ENCODE measurements at regions not wholly inside any gene's neighbourhood (a gene's known extent, or its start where the extent isn't known, plus 50 kb on each side); places are given as distances from the start of the nearest gene placed in this dataset.

GRCh38 chr6:164102693-164103092 is 688.2 kb downstream of the QKI start:
- Histone ChIP-seq H3K9me3 (ENCODE audit: control insufficient read depth, low read depth, low read length) (no peaks in the 10 kb centered on the region), H3K36me3 (ENCODE audit: control insufficient read depth in 2 of 2, extremely low read depth in 1 of 2, insufficient read depth in 2 of 2, low read length in 2 of 2) (no peaks in the 10 kb centered on the region), H3K79me2 (ENCODE audit: control insufficient read depth, insufficient read depth, low read length) (no peaks in the 10 kb centered on the region), H3K4me1 (ENCODE audit: control insufficient read depth, extremely low read depth, insufficient read depth, low read length) (no peaks in the 10 kb centered on the region), H3K27me3 (ENCODE audit: control insufficient read depth, extremely low read depth, insufficient read depth, low read length) (no peaks in the 10 kb centered on the region), H3K27ac (ENCODE audit: control insufficient read depth, insufficient read depth, low read length) (no peak overlapping the region), H3K4me2 (ENCODE audit: control insufficient read depth, extremely low read depth, insufficient read depth, low read depth, low read length) (no peak overlapping the region), H3K9ac (ENCODE audit: control insufficient read depth, extremely low read depth, insufficient read depth, low read length) (no peak overlapping the region), H3K4me3 (ENCODE audit: control insufficient read depth in 2 of 3, extremely low read depth in 1 of 3, insufficient read depth in 2 of 3, low read depth in 1 of 3, low read length in 3 of 3) (no peak overlapping the region), H3K9me1 (ENCODE audit: control insufficient read depth, extremely low read depth, insufficient read depth, low read length) (no peaks in the 10 kb centered on the region), H4K20me1 (ENCODE audit: control insufficient read depth, extremely low read depth, insufficient read depth, low read length) (no peaks in the 10 kb centered on the region), H2AFZ (ENCODE audit: control insufficient read depth, low read length) (no peak overlapping the region)
- TF ChIP-seq CTCF (optimal IDR thresholded peaks at IDR 0.05 in 1 of 3, IDR thresholded peaks at IDR 0.05 in 1 of 3, conservative IDR thresholded peaks at IDR 0.05 in 1 of 3; ENCODE audit: extremely low read depth in 1 of 3, insufficient read depth in 2 of 3, low read length in 3 of 3): no peak
- dilution Hi-C loops (cut with MboI; ENCODE audit: extremely low pct_ligation_motif_present, low sequenced_read_pairs): no loop called here
- FAIRE-seq (no peak), DNase-seq (ENCODE audit: low read depth, low spot score) (no peak)

- no peak overlapping the region for H3K27ac ChIP-seq (ENCODE audit: control insufficient read depth, insufficient read depth, low read length)
- no peaks in the 10 kb centered on the region for H3K27me3 ChIP-seq (ENCODE audit: control insufficient read depth, extremely low read depth, insufficient read depth, low read length)
- H3K4me2 ChIP-seq (ENCODE audit: control insufficient read depth, extremely low read depth, insufficient read depth, low read depth, low read length): no peak overlapping the region
- no peaks in the 10 kb centered on the region for H3K9me3 ChIP-seq (ENCODE audit: control insufficient read depth, low read depth, low read length)
- H3K9ac ChIP-seq (ENCODE audit: control insufficient read depth, extremely low read depth, insufficient read depth, low read length): no peak overlapping the region
- dilution Hi-C loops (cut with MboI; ENCODE audit: extremely low pct_ligation_motif_present, low sequenced_read_pairs): no loop called here
- H3K4me3 ChIP-seq (ENCODE audit: control insufficient read depth in 2 of 3, extremely low read depth in 1 of 3, insufficient read depth in 2 of 3, low read depth in 1 of 3, low read length in 3 of 3): no peak overlapping the region
- FAIRE-seq: no peak
- H2AFZ ChIP-seq (ENCODE audit: control insufficient read depth, low read length): no peak overlapping the region
- no peak for TF ChIP-seq EZH2 (IDR thresholded peaks at IDR 0.05; ENCODE audit: low read length)
- no peak for TF ChIP-seq CTCF (optimal IDR thresholded peaks at IDR 0.05 in 1 of 3, IDR thresholded peaks at IDR 0.05 in 1 of 3, conservative IDR thresholded peaks at IDR 0.05 in 1 of 3; ENCODE audit: extremely low read depth in 1 of 3, insufficient read depth in 2 of 3, low read length in 3 of 3)
- H3K36me3 ChIP-seq (ENCODE audit: control insufficient read depth in 2 of 2, extremely low read depth in 1 of 2, insufficient read depth in 2 of 2, low read length in 2 of 2): no peaks in the 10 kb centered on the region
- H3K79me2 ChIP-seq (ENCODE audit: control insufficient read depth, insufficient read depth, low read length): no peaks in the 10 kb centered on the region
- H4K20me1 ChIP-seq (ENCODE audit: control insufficient read depth, extremely low read depth, insufficient read depth, low read length): no peaks in the 10 kb centered on the region
- no peaks in the 10 kb centered on the region for H3K4me1 ChIP-seq (ENCODE audit: control insufficient read depth, extremely low read depth, insufficient read depth, low read length)
- no peaks in the 10 kb centered on the region for H3K9me1 ChIP-seq (ENCODE audit: control insufficient read depth, extremely low read depth, insufficient read depth, low read length)
- DNase-seq (ENCODE audit: low read depth, low spot score): no peak
Observed at GRCh38 chr6:164101859-164102258, 687.3 kb downstream of the QKI start.

All from keratinocyte (primary cell).